ENCODE measurements at regions not wholly inside any gene's neighbourhood (a gene's known extent, or its start where the extent isn't known, plus 50 kb on each side); places are given as distances from the start of the nearest gene placed in this dataset.
A peak's percentile ranks its signal among the peaks of the same experiment; 100 is the strongest.

GRCh38 chr20:40467067-40467466 is 222.0 kb downstream of the MAFB start:
- DNase-seq (ENCODE audit: low read depth): peak; percentile 20
- no peak overlapping the region for H3K4me3 ChIP-seq (ENCODE audit: control insufficient read depth, low read depth, low read length)
- TF ChIP-seq, protein P1, sequence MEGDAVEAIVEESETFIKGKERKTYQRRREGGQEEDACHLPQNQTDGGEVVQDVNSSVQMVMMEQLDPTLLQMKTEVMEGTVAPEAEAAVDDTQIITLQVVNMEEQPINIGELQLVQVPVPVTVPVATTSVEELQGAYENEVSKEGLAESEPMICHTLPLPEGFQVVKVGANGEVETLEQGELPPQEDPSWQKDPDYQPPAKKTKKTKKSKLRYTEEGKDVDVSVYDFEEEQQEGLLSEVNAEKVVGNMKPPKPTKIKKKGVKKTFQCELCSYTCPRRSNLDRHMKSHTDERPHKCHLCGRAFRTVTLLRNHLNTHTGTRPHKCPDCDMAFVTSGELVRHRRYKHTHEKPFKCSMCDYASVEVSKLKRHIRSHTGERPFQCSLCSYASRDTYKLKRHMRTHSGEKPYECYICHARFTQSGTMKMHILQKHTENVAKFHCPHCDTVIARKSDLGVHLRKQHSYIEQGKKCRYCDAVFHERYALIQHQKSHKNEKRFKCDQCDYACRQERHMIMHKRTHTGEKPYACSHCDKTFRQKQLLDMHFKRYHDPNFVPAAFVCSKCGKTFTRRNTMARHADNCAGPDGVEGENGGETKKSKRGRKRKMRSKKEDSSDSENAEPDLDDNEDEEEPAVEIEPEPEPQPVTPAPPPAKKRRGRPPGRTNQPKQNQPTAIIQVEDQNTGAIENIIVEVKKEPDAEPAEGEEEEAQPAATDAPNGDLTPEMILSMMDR (conservative IDR thresholded peaks at IDR 0.05; ENCODE audit: control insufficient read depth, insufficient read depth, low read depth, low read length): no peak

- DNase-seq (ENCODE audit: low read depth): no peak
- H3K4me3 ChIP-seq (ENCODE audit: control insufficient read depth, low read depth, low read length): no peak overlapping the region
- TF ChIP-seq, protein P1 (conservative IDR thresholded peaks at IDR 0.05; ENCODE audit: control insufficient read depth, insufficient read depth, low read depth, low read length): no peak
Observed at GRCh38 chr20:40464731-40465208, 224.3 kb downstream of the MAFB start.

DNA sequence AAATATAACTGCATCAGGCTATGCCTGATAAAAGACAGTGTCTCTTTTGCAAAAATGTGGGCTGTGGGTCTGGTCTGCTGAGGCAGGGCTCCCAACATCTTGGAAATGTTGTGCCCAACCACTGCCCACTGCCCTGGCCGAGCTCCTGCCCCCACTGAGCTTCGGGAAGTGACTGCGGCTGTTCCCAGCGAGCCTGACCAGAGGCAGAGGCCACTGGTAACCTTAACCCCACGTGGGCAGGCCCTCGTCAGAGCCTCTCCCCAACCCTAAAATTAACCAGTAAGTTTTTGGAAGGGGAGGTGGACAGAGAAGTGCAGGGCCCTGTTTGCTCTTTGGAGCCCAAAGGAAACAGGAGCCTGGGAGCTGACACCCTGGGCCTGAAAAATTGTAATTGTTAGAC is 225.9 kb downstream of the MAFB start:
- no peak for DNase-seq (ENCODE audit: low read depth)
- TF ChIP-seq, protein P1 (conservative IDR thresholded peaks at IDR 0.05; ENCODE audit: control insufficient read depth, insufficient read depth, low read depth, low read length): no peak
- no peak overlapping the region for H3K4me3 ChIP-seq (ENCODE audit: control insufficient read depth, low read depth, low read length)

- no peak for DNase-seq (ENCODE audit: low read depth)
- TF ChIP-seq, protein P1 (conservative IDR thresholded peaks at IDR 0.05; ENCODE audit: control insufficient read depth, insufficient read depth, low read depth, low read length): no peak
- H3K4me3 ChIP-seq (ENCODE audit: control insufficient read depth, low read depth, low read length): no peak overlapping the region
Observed at GRCh38 chr20:40462566-40462965, 226.5 kb downstream of the MAFB start.

- TF ChIP-seq, protein P1 (conservative IDR thresholded peaks at IDR 0.05; ENCODE audit: control insufficient read depth, insufficient read depth, low read depth, low read length): no peak
- no peak overlapping the region for H3K4me3 ChIP-seq (ENCODE audit: control insufficient read depth, low read depth, low read length)
Observed at GRCh38 chr20:40459299-40459698, 229.7 kb downstream of the MAFB start.

GRCh38 chr20:40457404-40457803 is 231.6 kb downstream of the MAFB start:
- H3K4me3 ChIP-seq (ENCODE audit: control insufficient read depth, low read depth, low read length): no peak overlapping the region
- no peak for DNase-seq (ENCODE audit: low read depth)
- TF ChIP-seq, protein P1 (conservative IDR thresholded peaks at IDR 0.05; ENCODE audit: control insufficient read depth, insufficient read depth, low read depth, low read length): no peak

More at GRCh38 chr20:40459299-40459698, 229.7 kb downstream of the MAFB start:
- no peak for DNase-seq (ENCODE audit: low read depth)

DNA sequence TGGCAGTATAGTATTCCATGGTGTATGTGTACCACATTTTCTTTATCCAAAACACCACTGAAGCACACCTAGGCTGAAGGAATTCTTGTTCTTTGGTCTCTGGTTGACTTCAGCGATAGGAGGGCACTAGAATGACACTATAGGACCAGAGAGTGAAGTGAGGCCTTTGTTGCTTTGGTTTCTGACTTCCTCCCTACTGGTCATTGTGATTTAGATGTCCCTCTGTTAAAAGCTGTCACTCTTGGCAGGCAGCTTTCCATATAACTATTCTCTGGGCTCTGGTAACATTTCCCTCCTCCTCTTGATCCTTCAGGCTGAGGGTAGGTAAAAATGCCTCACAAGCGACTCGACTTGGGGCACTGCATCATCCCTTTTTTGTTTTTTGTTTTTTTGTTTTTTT is 236.3 kb downstream of the MAFB start:
- no peak for DNase-seq (ENCODE audit: low read depth)
- H3K4me3 ChIP-seq (ENCODE audit: control insufficient read depth, low read depth, low read length): no peak overlapping the region
- TF ChIP-seq, protein P1 (conservative IDR thresholded peaks at IDR 0.05; ENCODE audit: control insufficient read depth, insufficient read depth, low read depth, low read length): no peak
